Uterus (tissue), 2 donors: ENCODE measurements at regions not wholly inside any gene's neighbourhood (a gene's known extent, or its start where the extent isn't known, plus 50 kb on each side); places are given as distances from the start of the nearest gene placed in this dataset.

Experiments used
- CTCF ChIP-seq, 4 experiments: fragments of 200-600 bp in 2 of 4; fragments of 450-650 bp in 2 of 4; sonication (generic) in 2 of 4; IDR thresholded peaks; one replicate each; pipeline ENCODE4 v1.5.1; 2016 to 2019; ENCODE audit warnings: antibody characterized with exemption in 4 of 4, mild to moderate bottlenecking in 2 of 4, moderate library complexity in 1 of 4
- POLR2A ChIP-seq, 2 donors: fragments of 450-650 bp; IDR thresholded peaks; one replicate each; pipeline ENCODE4 v1.6.1; 2016; ENCODE audit warnings: antibody characterized with exemption in 2 of 2, mild to moderate bottlenecking in 1 of 2, moderate library complexity in 1 of 2

- TF ChIP-seq CTCF (IDR thresholded peaks at IDR 0.05) (no peak), POLR2A (IDR thresholded peaks at IDR 0.05) (no peak)
These were observed 961.3 kb upstream of the CTNND2 start for GRCh38 chr5:12865529-12865928.
